DOHH2 (cell line): ENCODE measurements at regions not wholly inside any gene's neighbourhood (a gene's known extent, or its start where the extent isn't known, plus 50 kb on each side); places are given as distances from the start of the nearest gene placed in this dataset.

Experiments
- CTCF ChIP-seq: fragments of 200-600 bp; sonication (generic); IDR thresholded peaks from one replicate; pipeline ENCODE4 v1.5.1; 2014; ENCODE audit warnings: antibody characterized with exemption, mild to moderate bottlenecking, low read depth, low read length; ENCODE audit not compliant: poor library complexity, severe bottlenecking
- EZH2phosphoT487 ChIP-seq: fragments of 200-600 bp; sonication (generic); IDR thresholded peaks from 2 replicates; pipeline ENCODE4 v1.6.1; 2017; ENCODE audit warnings: borderline replicate concordance, mild to moderate bottlenecking, antibody characterized with exemption, low read length, moderate library complexity, mixed read lengths

GRCh38 chr2:58633613-58634365 lies 392.7 kb upstream of the FANCL start:
- TF ChIP-seq CTCF (no peak), EZH2phosphoT487 (no peak)
